ENCODE measurements at regions not wholly inside any gene's neighbourhood (a gene's known extent, or its start where the extent isn't known, plus 50 kb on each side); places are given as distances from the start of the nearest gene placed in this dataset.

GRCh38 chr14:101340556-101340955 lies 220.7 kb upstream of the DIO3 start:
- TF ChIP-seq, protein P1, sequence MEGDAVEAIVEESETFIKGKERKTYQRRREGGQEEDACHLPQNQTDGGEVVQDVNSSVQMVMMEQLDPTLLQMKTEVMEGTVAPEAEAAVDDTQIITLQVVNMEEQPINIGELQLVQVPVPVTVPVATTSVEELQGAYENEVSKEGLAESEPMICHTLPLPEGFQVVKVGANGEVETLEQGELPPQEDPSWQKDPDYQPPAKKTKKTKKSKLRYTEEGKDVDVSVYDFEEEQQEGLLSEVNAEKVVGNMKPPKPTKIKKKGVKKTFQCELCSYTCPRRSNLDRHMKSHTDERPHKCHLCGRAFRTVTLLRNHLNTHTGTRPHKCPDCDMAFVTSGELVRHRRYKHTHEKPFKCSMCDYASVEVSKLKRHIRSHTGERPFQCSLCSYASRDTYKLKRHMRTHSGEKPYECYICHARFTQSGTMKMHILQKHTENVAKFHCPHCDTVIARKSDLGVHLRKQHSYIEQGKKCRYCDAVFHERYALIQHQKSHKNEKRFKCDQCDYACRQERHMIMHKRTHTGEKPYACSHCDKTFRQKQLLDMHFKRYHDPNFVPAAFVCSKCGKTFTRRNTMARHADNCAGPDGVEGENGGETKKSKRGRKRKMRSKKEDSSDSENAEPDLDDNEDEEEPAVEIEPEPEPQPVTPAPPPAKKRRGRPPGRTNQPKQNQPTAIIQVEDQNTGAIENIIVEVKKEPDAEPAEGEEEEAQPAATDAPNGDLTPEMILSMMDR (IDR thresholded peaks at IDR 0.05): no peak
- no peak for TF ChIP-seq POLR2AphosphoS5 (IDR thresholded peaks at IDR 0.05)
